Retinal pigment epithelial cell (primary cell): ENCODE measurements at regions not wholly inside any gene's neighbourhood (a gene's known extent, or its start where the extent isn't known, plus 50 kb on each side); places are given as distances from the start of the nearest gene placed in this dataset.

ENCODE experiments used
- DNase-seq: peaks from one replicate; pipeline ENCODE4 v3.0.0-alpha.2; 2010; ENCODE audit warnings: low read depth
- H3K4me3 ChIP-seq: 2 replicates; pipeline ENCODE4 v1.5.1; 2011; ENCODE audit warnings: mild to moderate bottlenecking, low read length, control low read depth, moderate library complexity
- CTCF ChIP-seq: conservative IDR thresholded peaks from 2 replicates; pipeline ENCODE4 v1.5.1; 2011; ENCODE audit warnings: low read depth, low read length, control low read depth, inconsistent platforms

- no peak for TF ChIP-seq CTCF
- no peak overlapping the region for H3K4me3 ChIP-seq
- no peak for DNase-seq
These were observed 803.7 kb upstream of the TMEM132C start for GRCh38 chr12:127463237-127463636.

- TF ChIP-seq CTCF = no peak
- DNase-seq = no peak
- H3K4me3 ChIP-seq = no peak overlapping the region
These were observed 797.6 kb upstream of the TMEM132C start for GRCh38 chr12:127469331-127469730.

GRCh38 chr12:127473766-127474165 is 793.2 kb upstream of the TMEM132C start:
- no peak for TF ChIP-seq CTCF
- H3K4me3 ChIP-seq = no peak overlapping the region
- no peak for DNase-seq

- no peak for TF ChIP-seq CTCF
- H3K4me3 ChIP-seq = no peak overlapping the region
- DNase-seq = no peak
These were observed 787.7 kb upstream of the TMEM132C start for GRCh38 chr12:127479256-127479655.

- TF ChIP-seq CTCF = no peak
- no peak for DNase-seq
- no peak overlapping the region for H3K4me3 ChIP-seq
These were observed 786.1 kb upstream of the TMEM132C start for GRCh38 chr12:127480775-127481314.

- H3K4me3 ChIP-seq = no peak overlapping the region
- no peak for TF ChIP-seq CTCF
- no peak for DNase-seq
These were observed 784.0 kb upstream of the TMEM132C start for GRCh38 chr12:127482950-127483349.

- TF ChIP-seq CTCF = peak; percentile 20
- no peak overlapping the region for H3K4me3 ChIP-seq
- peak; percentile 12 for DNase-seq
These were observed 781.4 kb upstream of the TMEM132C start for GRCh38 chr12:127485528-127485927.
